ENCODE measurements at regions not wholly inside any gene's neighbourhood (a gene's known extent, or its start where the extent isn't known, plus 50 kb on each side); places are given as distances from the start of the nearest gene placed in this dataset.

GRCh38 chr3:26763723-26764122, 141.2 kb downstream of the LRRC3B start:
- ATAC-seq (replicated peaks): no peak
- H3K9me3 Mint-ChIP-seq: peaks cover 8 to 11% of the 10 kb centered on the region in 2 donors

GRCh38 chr3:26766031-26766430, 143.5 kb downstream of the LRRC3B start:
- ATAC-seq (replicated peaks) (no peak), DNase-seq (no peak)
- H3K9me3 Mint-ChIP-seq: peaks cover 8 to 12% of the 10 kb centered on the region in 2 donors

More at GRCh38 chr3:26763723-26764122, 141.2 kb downstream of the LRRC3B start:
- H3K27me3 Mint-ChIP-seq: no peaks in the 10 kb centered on the region
- H3K27ac Mint-ChIP-seq: no peak overlapping the region
- no peak overlapping the region for H3K4me3 Mint-ChIP-seq
- DNase-seq: no peak
- no peaks in the 10 kb centered on the region for H3K36me3 Mint-ChIP-seq
- H3K4me1 Mint-ChIP-seq: no peaks in the 10 kb centered on the region

DNA sequence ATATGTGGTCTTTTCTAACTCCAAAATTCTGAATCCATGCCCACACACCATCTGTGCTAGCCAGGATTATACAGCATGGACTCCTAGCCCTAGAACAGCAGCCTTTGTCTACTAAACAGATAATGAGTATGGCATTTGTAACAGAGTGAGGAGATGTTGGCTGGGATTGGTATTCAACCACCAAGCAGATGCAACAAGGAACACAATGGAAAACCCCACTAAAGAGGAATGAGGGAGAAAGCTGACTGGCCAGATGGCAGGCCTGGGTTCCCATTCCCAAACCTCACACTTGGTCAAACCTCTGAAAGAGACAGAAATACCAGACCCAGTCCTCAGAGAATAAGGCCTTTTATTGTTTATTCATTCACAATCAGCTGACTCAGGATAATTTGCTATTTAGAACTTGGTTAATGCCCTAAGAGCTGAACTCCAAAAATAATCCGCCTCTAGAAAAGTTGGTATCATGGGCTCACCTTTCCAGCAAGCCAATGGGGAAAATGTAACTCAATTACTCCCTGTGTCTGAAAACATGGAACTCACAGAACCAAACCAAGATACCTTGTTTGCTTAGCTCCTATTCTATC, 145.6 kb downstream of the LRRC3B start:
- no peaks in the 10 kb centered on the region for H3K36me3 Mint-ChIP-seq
- ATAC-seq (replicated peaks): no peak
- no peak overlapping the region for H3K27ac Mint-ChIP-seq
- no peaks in the 10 kb centered on the region for H3K4me1 Mint-ChIP-seq
- no peak for DNase-seq
- no peaks in the 10 kb centered on the region for H3K27me3 Mint-ChIP-seq
- peaks cover 8 to 12% of the 10 kb centered on the region in 2 donors for H3K9me3 Mint-ChIP-seq
- no peak overlapping the region for H3K4me3 Mint-ChIP-seq

More at GRCh38 chr3:26766031-26766430, 143.5 kb downstream of the LRRC3B start:
- Mint-ChIP-seq H3K27ac (no peak overlapping the region), H3K36me3 (no peaks in the 10 kb centered on the region), H3K27me3 (no peaks in the 10 kb centered on the region), H3K4me3 (no peak overlapping the region), H3K4me1 (no peaks in the 10 kb centered on the region)

- Mint-ChIP-seq H3K4me3 (no peak overlapping the region), H3K27ac (no peak overlapping the region), H3K27me3 (no peaks in the 10 kb centered on the region), H3K36me3 (no peaks in the 10 kb centered on the region), H3K9me3 (peaks cover 7% of the 10 kb centered on the region in 2 donors), H3K4me1 (no peaks in the 10 kb centered on the region)
- ATAC-seq (replicated peaks) (no peak), DNase-seq (no peak)
These were observed 177.2 kb downstream of the LRRC3B start for GRCh38 chr3:26799679-26800317.

DNA sequence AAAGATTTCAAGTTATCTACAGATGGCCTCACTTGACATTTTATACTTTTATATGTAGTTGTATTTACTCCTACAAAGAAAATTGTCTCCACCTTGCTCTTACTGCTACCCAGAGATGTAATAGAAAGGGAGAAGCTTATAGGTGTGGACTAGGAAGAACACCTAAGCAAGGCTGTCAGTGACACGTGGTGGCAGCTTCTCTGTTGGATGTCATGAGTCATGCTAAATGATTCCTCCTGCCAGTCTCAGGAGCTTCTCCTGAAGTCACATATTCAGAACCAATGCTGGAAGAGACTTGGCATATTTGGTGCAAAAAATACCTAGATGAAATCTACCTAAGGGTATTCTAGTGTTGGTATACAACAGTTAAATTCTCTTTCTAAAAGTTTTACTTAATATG, 184.7 kb downstream of the LRRC3B start:
- no peaks in the 10 kb centered on the region for H3K4me1 Mint-ChIP-seq
- H3K27ac Mint-ChIP-seq: no peak overlapping the region
- H3K4me3 Mint-ChIP-seq: no peak overlapping the region
- H3K36me3 Mint-ChIP-seq: no peaks in the 10 kb centered on the region
- H3K9me3 Mint-ChIP-seq: peaks cover 4 to 8% of the 10 kb centered on the region in 2 donors
- DNase-seq (no peak), ATAC-seq (replicated peaks) (no peak)
- H3K27me3 Mint-ChIP-seq: no peaks in the 10 kb centered on the region

GRCh38 chr3:26825454-26825853, 202.9 kb downstream of the LRRC3B start:
- Mint-ChIP-seq H3K4me3 (no peak overlapping the region), H3K9me3 (peaks cover 22 to 34% of the 10 kb centered on the region in 2 donors), H3K27ac (no peak overlapping the region), H3K4me1 (no peaks in the 10 kb centered on the region), H3K36me3 (no peaks in the 10 kb centered on the region), H3K27me3 (no peaks in the 10 kb centered on the region)
- DNase-seq (no peak), ATAC-seq (replicated peaks) (no peak)

- Mint-ChIP-seq H3K4me3 (no peak overlapping the region), H3K36me3 (no peaks in the 10 kb centered on the region), H3K27me3 (no peaks in the 10 kb centered on the region), H3K9me3 (peaks cover 20 to 30% of the 10 kb centered on the region in 2 donors), H3K4me1 (no peaks in the 10 kb centered on the region), H3K27ac (no peak overlapping the region)
- DNase-seq (no peak), ATAC-seq (replicated peaks) (no peak)
These were observed 204.6 kb downstream of the LRRC3B start for GRCh38 chr3:26827169-26827568.

DNA sequence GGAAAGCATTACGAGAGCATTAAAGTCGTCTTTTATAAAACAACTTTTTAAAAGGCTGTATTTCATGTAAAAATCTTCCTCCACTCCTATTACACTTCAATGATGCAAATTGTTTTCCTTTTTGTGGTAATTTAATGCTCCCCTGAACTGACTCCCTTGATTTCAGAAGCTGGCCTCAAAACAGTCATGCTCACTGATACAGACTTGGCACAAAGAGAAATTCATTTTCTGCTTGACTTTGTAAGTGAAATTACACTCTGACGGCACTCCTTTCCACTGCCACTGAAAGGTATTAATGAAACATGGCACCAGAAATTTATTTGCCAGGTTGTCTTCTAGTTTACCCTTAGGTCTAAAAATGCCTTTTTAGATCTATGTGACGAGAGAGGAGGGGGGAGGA, 215.5 kb downstream of the LRRC3B start:
- H3K4me1 Mint-ChIP-seq: no peaks in the 10 kb centered on the region

GRCh38 chr3:26839001-26839400, 216.4 kb downstream of the LRRC3B start:
- Mint-ChIP-seq H3K4me3 (no peak overlapping the region), H3K9me3 (peaks cover 6 to 10% of the 10 kb centered on the region in 2 donors), H3K27me3 (no peaks in the 10 kb centered on the region), H3K36me3 (no peaks in the 10 kb centered on the region), H3K4me1 (no peaks in the 10 kb centered on the region), H3K27ac (no peak overlapping the region)
- DNase-seq (no peak), ATAC-seq (replicated peaks) (no peak)

More for the DNA sequence above, 215.5 kb downstream of the LRRC3B start:
- no peak overlapping the region for H3K27ac Mint-ChIP-seq
- DNase-seq (no peak), ATAC-seq (replicated peaks) (no peak)
- no peaks in the 10 kb centered on the region for H3K36me3 Mint-ChIP-seq
- H3K27me3 Mint-ChIP-seq: no peaks in the 10 kb centered on the region
- H3K9me3 Mint-ChIP-seq: peaks cover 6 to 10% of the 10 kb centered on the region in 2 donors
- H3K4me3 Mint-ChIP-seq: no peak overlapping the region

GRCh38 chr3:26840272-26840870, 217.8 kb downstream of the LRRC3B start:
- Mint-ChIP-seq H3K4me1 (no peaks in the 10 kb centered on the region), H3K9me3 (peaks cover 8 to 13% of the 10 kb centered on the region in 2 donors), H3K27ac (no peak overlapping the region), H3K27me3 (no peaks in the 10 kb centered on the region), H3K4me3 (no peak overlapping the region), H3K36me3 (no peaks in the 10 kb centered on the region)
- no peak for DNase-seq
- no peak for ATAC-seq (replicated peaks)

DNA sequence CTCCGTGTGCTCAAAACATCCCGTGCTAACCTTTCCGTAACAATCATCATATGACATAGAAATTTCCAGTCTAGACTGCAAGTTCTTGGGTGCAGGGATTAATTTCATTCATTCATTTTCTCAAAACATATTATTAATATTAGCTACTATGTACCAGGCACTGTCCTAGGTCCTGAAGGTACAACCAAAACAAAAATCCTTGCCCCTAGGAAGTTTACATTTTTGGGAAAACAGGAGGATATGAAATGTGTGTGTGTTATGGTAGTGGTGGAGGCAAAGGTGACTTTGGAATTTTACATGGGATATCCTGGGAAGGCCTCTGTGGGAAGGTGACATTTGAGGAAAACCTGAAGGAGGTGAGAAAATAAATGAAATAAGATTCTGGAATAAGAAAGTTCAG, 222.6 kb downstream of the LRRC3B start:
- no peak overlapping the region for H3K27ac Mint-ChIP-seq
- H3K36me3 Mint-ChIP-seq: no peaks in the 10 kb centered on the region
- H3K4me1 Mint-ChIP-seq: no peaks in the 10 kb centered on the region
- DNase-seq (no peak), ATAC-seq (replicated peaks) (no peak)
- H3K27me3 Mint-ChIP-seq: no peaks in the 10 kb centered on the region
- H3K9me3 Mint-ChIP-seq: peaks cover 7 to 13% of the 10 kb centered on the region in 2 donors
- H3K4me3 Mint-ChIP-seq: no peak overlapping the region

GRCh38 chr3:26847680-26848079, 225.1 kb downstream of the LRRC3B start:
- no peak overlapping the region for H3K4me3 Mint-ChIP-seq
- H3K4me1 Mint-ChIP-seq: no peaks in the 10 kb centered on the region
- no peaks in the 10 kb centered on the region for H3K36me3 Mint-ChIP-seq
- H3K9me3 Mint-ChIP-seq: peaks cover 4 to 8% of the 10 kb centered on the region in 2 donors
- DNase-seq: no peak
- no peak for ATAC-seq (replicated peaks)
- H3K27me3 Mint-ChIP-seq: no peaks in the 10 kb centered on the region
- H3K27ac Mint-ChIP-seq: no peak overlapping the region

DNA sequence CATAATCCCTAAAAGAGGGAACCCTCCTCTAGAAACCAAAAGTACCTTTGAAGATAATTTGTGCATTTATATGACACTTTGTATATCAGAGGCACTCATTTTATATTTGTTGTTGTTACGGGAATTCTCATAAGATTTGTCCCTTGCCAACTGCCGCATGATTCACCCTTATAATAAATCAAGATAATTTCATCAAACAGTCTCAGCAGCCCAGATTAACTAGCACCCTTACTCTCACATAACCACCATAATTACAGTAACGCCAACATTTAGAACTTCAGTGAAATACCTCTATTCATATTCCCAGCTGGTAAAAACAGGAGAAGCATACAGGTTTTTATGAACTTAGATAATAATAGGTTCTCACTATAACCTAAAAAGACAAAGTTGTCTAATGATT, 271.9 kb downstream of the LRRC3B start:
- Mint-ChIP-seq H3K36me3 (no peaks in the 10 kb centered on the region), H3K27me3 (no peaks in the 10 kb centered on the region), H3K4me3 (no peak overlapping the region), H3K9me3 (peaks cover 0 to 2% of the 10 kb centered on the region in 2 donors), H3K4me1 (no peaks in the 10 kb centered on the region), H3K27ac (no peak overlapping the region)
- ATAC-seq (replicated peaks) (no peak), DNase-seq (no peak)

- peaks cover 5 to 8% of the 10 kb centered on the region in 2 donors for H3K9me3 Mint-ChIP-seq
These were observed 292.6 kb downstream of the LRRC3B start for GRCh38 chr3:26915208-26915607.

More at GRCh38 chr3:26915208-26915607, 292.6 kb downstream of the LRRC3B start:
- H3K4me1 Mint-ChIP-seq: no peaks in the 10 kb centered on the region
- no peaks in the 10 kb centered on the region for H3K36me3 Mint-ChIP-seq
- no peak overlapping the region for H3K4me3 Mint-ChIP-seq
- no peak overlapping the region for H3K27ac Mint-ChIP-seq
- H3K27me3 Mint-ChIP-seq: no peaks in the 10 kb centered on the region
- ATAC-seq (replicated peaks) (no peak), DNase-seq (no peak)

Measured in stimulated activated naive B cell treated with anti-CD40 and anti-IgM and Interleukin-4, amounts not matched to agents 10 μg/mL and 1 μg/mL and 100 μg/mL, for 72 hours (primary cell).